Loucy (cell line): ENCODE measurements at regions not wholly inside any gene's neighbourhood (a gene's known extent, or its start where the extent isn't known, plus 50 kb on each side); places are given as distances from the start of the nearest gene placed in this dataset.

Experiments
- H2AFZ ChIP-seq: fragments of 200-600 bp; sonication (generic); 2 replicates; pipeline ENCODE4 v1.6.0; 2016; ENCODE audit warnings: antibody characterized with exemption, mild to moderate bottlenecking, low read length, moderate library complexity
- H3F3A ChIP-seq: fragments of 200-600 bp; 2 replicates; pipeline ENCODE4 v1.6.0; 2016; ENCODE audit warnings: antibody characterized with exemption, low read depth, mild to moderate bottlenecking
- H3K27me3 ChIP-seq: fragments of 200-600 bp; sonication (generic); 2 replicates; pipeline ENCODE4 v1.6.1; 2014; ENCODE audit warnings: low read length, mild to moderate bottlenecking; ENCODE audit not compliant: insufficient read depth, poor library complexity, severe bottlenecking
- H3K36me3 ChIP-seq: fragments of 200-600 bp; sonication (generic); 2 replicates; pipeline ENCODE4 v1.6.1; 2016; ENCODE audit warnings: low read length; ENCODE audit not compliant: insufficient read depth
- H3K4me1 ChIP-seq: fragments of 200-600 bp; sonication (generic); 2 replicates; pipeline ENCODE4 v1.5.1; 2014; ENCODE audit warnings: low read length, mild to moderate bottlenecking; ENCODE audit not compliant: insufficient read depth, poor library complexity, severe bottlenecking
- H3K4me2 ChIP-seq: fragments of 200-600 bp; sonication (generic); 2 replicates; pipeline ENCODE4 v1.6.0; 2014; ENCODE audit warnings: antibody characterized with exemption, low read length, low read depth, mild to moderate bottlenecking; ENCODE audit not compliant: poor library complexity, severe bottlenecking
- H3K4me3 ChIP-seq: fragments of 200-600 bp; sonication (generic); 2 replicates; pipeline ENCODE4 v1.5.1; 2014; ENCODE audit warnings: low read length, mild to moderate bottlenecking, mixed read lengths; ENCODE audit not compliant: poor library complexity, severe bottlenecking
- H3K79me2 ChIP-seq: fragments of 200-600 bp; sonication (generic); 2 replicates; pipeline ENCODE4 v1.6.1; 2014; ENCODE audit warnings: low read length; ENCODE audit not compliant: insufficient read depth
- H3K9ac ChIP-seq: fragments of 200-600 bp; sonication (generic); 2 replicates; pipeline ENCODE4 v1.6.0; 2014; ENCODE audit warnings: mild to moderate bottlenecking, low read depth, low read length, moderate library complexity; ENCODE audit not compliant: poor library complexity, severe bottlenecking
- H3K9me2 ChIP-seq: fragments of 200-600 bp; sonication (generic); replicated peaks from 2 replicates; pipeline ENCODE4 v1.6.1; 2016; ENCODE audit warnings: low read depth, low read length, mixed read lengths
- H3K9me3 ChIP-seq: fragments of 200-600 bp; sonication (generic); 2 replicates; pipeline ENCODE4 v1.6.1; 2014; ENCODE audit warnings: mild to moderate bottlenecking, antibody characterized with exemption, low read length, low read depth; ENCODE audit not compliant: insufficient read depth
- H4K20me1 ChIP-seq: fragments of 200-600 bp; sonication (generic); 2 replicates; pipeline ENCODE4 v1.6.0; 2014; ENCODE audit warnings: antibody characterized with exemption, low read length, mild to moderate bottlenecking; ENCODE audit not compliant: insufficient read depth, poor library complexity, severe bottlenecking
- EZH2phosphoT487 ChIP-seq: fragments of 200-600 bp; IDR thresholded peaks from 2 replicates; pipeline ENCODE4 v1.6.1; 2018; ENCODE audit warnings: antibody characterized with exemption, mild to moderate bottlenecking, moderate library complexity, borderline replicate concordance
- TF ChIP-seq, protein P1 (sequence below): fragments of 200-600 bp; sonication (generic); conservative IDR thresholded peaks from 2 replicates; pipeline ENCODE4 v1.5.1; 2014; ENCODE audit warnings: mild to moderate bottlenecking, antibody characterized with exemption, low read length

DNA sequence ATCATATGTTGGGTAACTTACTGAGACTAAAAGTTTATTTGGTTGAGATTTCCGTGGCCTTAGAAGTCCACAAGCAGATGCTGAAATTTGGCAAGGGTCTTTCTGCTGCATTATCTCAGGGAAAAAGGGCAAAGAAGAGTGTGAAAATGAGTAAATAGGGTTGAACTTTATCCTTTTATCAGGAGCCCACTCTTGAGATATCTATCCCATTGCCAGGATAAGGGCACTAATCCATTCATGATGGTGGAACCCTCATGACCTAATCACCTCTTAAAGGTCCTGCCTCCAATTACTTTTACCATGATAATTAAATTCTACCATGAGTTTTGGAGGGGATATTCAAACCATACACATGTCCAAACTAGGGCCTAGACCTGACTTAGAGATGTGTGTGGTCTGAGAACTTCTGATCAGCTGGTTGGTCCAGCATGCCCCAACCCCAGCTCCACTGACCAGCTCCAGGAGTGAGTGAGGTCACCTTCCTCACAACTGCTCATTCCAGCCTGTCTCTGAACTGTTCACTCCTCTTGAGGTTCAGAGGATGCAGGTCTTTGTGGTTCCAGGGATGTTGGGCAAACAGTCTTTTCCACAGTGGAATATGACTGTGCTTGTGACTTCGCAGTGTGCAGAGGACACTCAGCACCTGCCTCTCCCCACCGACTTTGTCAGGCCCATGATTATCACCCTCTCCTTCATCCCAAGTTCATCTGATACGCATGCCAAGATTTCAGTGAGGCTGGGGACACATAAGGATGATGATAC lies 130.1 kb upstream of the TOP3B start:
- Histone ChIP-seq H3K79me2 (no peaks in the 10 kb centered on the region), H3K4me2 (no peak overlapping the region), H3F3A (no peaks in the 10 kb centered on the region), H3K9me2 (no peaks in the 10 kb centered on the region), H3K9ac (no peak overlapping the region), H4K20me1 (no peaks in the 10 kb centered on the region), H2AFZ (no peak overlapping the region), H3K9me3 (no peaks in the 10 kb centered on the region), H3K4me3 (no peak overlapping the region), H3K4me1 (peaks cover 5% of the 10 kb centered on the region), H3K27me3 (no peaks in the 10 kb centered on the region), H3K36me3 (no peaks in the 10 kb centered on the region)
- TF ChIP-seq EZH2phosphoT487, result no peak
- TF ChIP-seq, protein P1, sequence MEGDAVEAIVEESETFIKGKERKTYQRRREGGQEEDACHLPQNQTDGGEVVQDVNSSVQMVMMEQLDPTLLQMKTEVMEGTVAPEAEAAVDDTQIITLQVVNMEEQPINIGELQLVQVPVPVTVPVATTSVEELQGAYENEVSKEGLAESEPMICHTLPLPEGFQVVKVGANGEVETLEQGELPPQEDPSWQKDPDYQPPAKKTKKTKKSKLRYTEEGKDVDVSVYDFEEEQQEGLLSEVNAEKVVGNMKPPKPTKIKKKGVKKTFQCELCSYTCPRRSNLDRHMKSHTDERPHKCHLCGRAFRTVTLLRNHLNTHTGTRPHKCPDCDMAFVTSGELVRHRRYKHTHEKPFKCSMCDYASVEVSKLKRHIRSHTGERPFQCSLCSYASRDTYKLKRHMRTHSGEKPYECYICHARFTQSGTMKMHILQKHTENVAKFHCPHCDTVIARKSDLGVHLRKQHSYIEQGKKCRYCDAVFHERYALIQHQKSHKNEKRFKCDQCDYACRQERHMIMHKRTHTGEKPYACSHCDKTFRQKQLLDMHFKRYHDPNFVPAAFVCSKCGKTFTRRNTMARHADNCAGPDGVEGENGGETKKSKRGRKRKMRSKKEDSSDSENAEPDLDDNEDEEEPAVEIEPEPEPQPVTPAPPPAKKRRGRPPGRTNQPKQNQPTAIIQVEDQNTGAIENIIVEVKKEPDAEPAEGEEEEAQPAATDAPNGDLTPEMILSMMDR, result no peak

DNA sequence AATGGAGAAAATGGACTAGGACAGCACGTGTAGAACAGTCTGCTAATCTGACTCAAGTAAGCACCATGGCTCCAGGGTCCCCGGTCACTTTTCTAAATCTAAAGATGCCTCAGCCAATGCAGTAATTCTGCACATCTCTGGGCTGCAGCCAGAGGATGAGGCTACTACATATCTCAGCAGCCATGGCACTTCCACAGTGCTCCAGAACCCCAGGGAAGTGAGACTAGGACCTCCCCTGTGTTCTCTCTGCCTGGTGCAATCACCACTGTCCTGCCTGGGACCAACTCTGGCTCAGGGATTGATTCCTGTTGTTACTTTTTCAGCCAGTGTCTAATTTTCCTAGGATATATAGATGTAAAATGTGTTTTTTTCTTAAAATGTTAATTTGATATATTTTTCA lies 129.4 kb upstream of the TOP3B start:
- Histone ChIP-seq H3K9me3 (no peaks in the 10 kb centered on the region), H3K9me2 (no peaks in the 10 kb centered on the region), H3F3A (no peaks in the 10 kb centered on the region), H3K36me3 (no peaks in the 10 kb centered on the region), H3K79me2 (no peaks in the 10 kb centered on the region), H3K4me3 (no peak overlapping the region), H2AFZ (no peak overlapping the region), H3K9ac (no peak overlapping the region), H3K4me2 (no peak overlapping the region), H3K4me1 (peaks cover 5% of the 10 kb centered on the region), H3K27me3 (no peaks in the 10 kb centered on the region), H4K20me1 (no peaks in the 10 kb centered on the region)
- no peak for TF ChIP-seq EZH2phosphoT487
- TF ChIP-seq, protein P1, result no peak

DNA sequence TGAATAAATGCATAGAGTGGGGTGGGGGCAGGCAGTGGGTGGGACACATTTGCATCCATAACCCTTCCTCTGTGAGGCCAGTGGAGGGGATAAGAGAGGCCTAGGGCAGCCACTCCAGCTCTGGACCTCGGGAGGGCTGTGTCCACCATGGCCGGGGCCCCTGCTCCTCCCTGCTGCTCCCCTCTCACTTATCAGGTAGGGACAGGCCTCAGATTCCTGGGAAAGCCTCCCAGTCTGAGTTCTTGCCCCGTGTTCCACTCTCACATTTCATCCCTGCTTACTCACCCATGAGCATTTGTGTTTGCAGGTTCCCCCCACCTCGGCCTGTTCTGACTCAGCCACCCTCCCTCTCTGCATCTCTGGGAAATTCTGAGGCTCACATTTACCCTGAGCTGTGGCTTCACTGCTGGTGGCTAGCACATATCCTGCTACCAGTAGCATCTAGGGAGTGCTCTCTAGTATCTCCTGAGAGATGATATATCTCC lies 128.7 kb upstream of the TOP3B start:
- Histone ChIP-seq H3K4me1 (peaks cover 5% of the 10 kb centered on the region), H3K4me2 (no peak overlapping the region), H3K4me3 (no peak overlapping the region), H3K9ac (no peak overlapping the region), H2AFZ (no peak overlapping the region), H4K20me1 (no peaks in the 10 kb centered on the region), H3K9me2 (no peaks in the 10 kb centered on the region), H3F3A (no peaks in the 10 kb centered on the region), H3K36me3 (no peaks in the 10 kb centered on the region), H3K9me3 (no peaks in the 10 kb centered on the region), H3K27me3 (no peaks in the 10 kb centered on the region), H3K79me2 (no peaks in the 10 kb centered on the region)
- no peak for TF ChIP-seq EZH2phosphoT487
- TF ChIP-seq, protein P1, result no peak
